ENCODE measurements at regions not wholly inside any gene's neighbourhood (a gene's known extent, or its start where the extent isn't known, plus 50 kb on each side); places are given as distances from the start of the nearest gene placed in this dataset.

GRCh38 chr11:10990637-10991193 is 132.9 kb upstream of the ZBED5 start:
- peak overlapping the region; percentile 10 for H3K27ac Mint-ChIP-seq
- no peaks in the 10 kb centered on the region for H3K9me3 ChIP-seq (ENCODE audit: low read depth)
- H2AFZ ChIP-seq (replicated peaks) = no peak overlapping the region
- H3K4me3 Mint-ChIP-seq = no peak overlapping the region
- no peaks in the 10 kb centered on the region for H3F3A ChIP-seq (ENCODE audit: low read depth)
- DNase-seq (ENCODE audit: low spot score) = no peak
- TF ChIP-seq EZH2phosphoT487 (IDR thresholded peaks at IDR 0.05) = no peak
- no peak for TF ChIP-seq CTCF (IDR thresholded peaks at IDR 0.05)
- no peak for TF ChIP-seq EZH2 (IDR thresholded peaks at IDR 0.05)
- H3K9ac ChIP-seq = no peak overlapping the region
- H3K27ac ChIP-seq = no peak overlapping the region
- no peaks in the 10 kb centered on the region for H3K4me1 Mint-ChIP-seq
- no peak overlapping the region for H3K4me3 ChIP-seq
- no peaks in the 10 kb centered on the region for H3K79me2 ChIP-seq (ENCODE audit: low read depth)
- H3K27me3 ChIP-seq = no peaks in the 10 kb centered on the region
- no peaks in the 10 kb centered on the region for H3K4me1 ChIP-seq
- no peaks in the 10 kb centered on the region for H4K20me1 ChIP-seq (ENCODE audit: low read depth)
- peaks cover 4% of the 10 kb centered on the region for H3K27me3 Mint-ChIP-seq (ENCODE audit: insufficient read depth, low read depth)
- no peaks in the 10 kb centered on the region for H3K36me3 Mint-ChIP-seq
- peaks cover 8% of the 10 kb centered on the region for H3K9me3 Mint-ChIP-seq
- no peak overlapping the region for H3K4me2 ChIP-seq
- H3K36me3 ChIP-seq = no peaks in the 10 kb centered on the region

GRCh38 chr11:10990160-10990559 is 132.3 kb upstream of the ZBED5 start:
- DNase-seq (ENCODE audit: low spot score) = no peak
- H4K20me1 ChIP-seq (ENCODE audit: low read depth) = no peaks in the 10 kb centered on the region
- H3K4me3 ChIP-seq = no peak overlapping the region
- no peaks in the 10 kb centered on the region for H3K79me2 ChIP-seq (ENCODE audit: low read depth)
- H2AFZ ChIP-seq (replicated peaks) = no peak overlapping the region
- Mint-ChIP-seq H3K27ac (no peak overlapping the region), H3K36me3 (no peaks in the 10 kb centered on the region), H3K4me3 (no peak overlapping the region), H3K4me1 (peaks cover under 1% of the 10 kb centered on the region), H3K9me3 (peaks cover 6% of the 10 kb centered on the region), H3K27me3 (ENCODE audit: insufficient read depth, low read depth) (peaks cover 4% of the 10 kb centered on the region)
- no peaks in the 10 kb centered on the region for H3K9me3 ChIP-seq (ENCODE audit: low read depth)
- H3K4me2 ChIP-seq = no peak overlapping the region
- TF ChIP-seq EZH2phosphoT487 (IDR thresholded peaks at IDR 0.05) (no peak), EZH2 (IDR thresholded peaks at IDR 0.05) (no peak), CTCF (IDR thresholded peaks at IDR 0.05) (no peak)
- H3K4me1 ChIP-seq = no peaks in the 10 kb centered on the region
- H3F3A ChIP-seq (ENCODE audit: low read depth) = no peaks in the 10 kb centered on the region
- H3K27me3 ChIP-seq = no peaks in the 10 kb centered on the region
- H3K9ac ChIP-seq = no peak overlapping the region
- H3K27ac ChIP-seq = no peak overlapping the region
- no peaks in the 10 kb centered on the region for H3K36me3 ChIP-seq

- TF ChIP-seq CTCF (IDR thresholded peaks at IDR 0.05) (no peak), EZH2phosphoT487 (IDR thresholded peaks at IDR 0.05) (no peak), EZH2 (IDR thresholded peaks at IDR 0.05) (no peak)
- no peaks in the 10 kb centered on the region for H3K9me3 Mint-ChIP-seq
- no peaks in the 10 kb centered on the region for H3K27me3 ChIP-seq
- H2AFZ ChIP-seq (replicated peaks) = no peak overlapping the region
- no peak overlapping the region for H3K9ac ChIP-seq
- no peak overlapping the region for H3K27ac Mint-ChIP-seq
- no peaks in the 10 kb centered on the region for H3K79me2 ChIP-seq (ENCODE audit: low read depth)
- H3K4me2 ChIP-seq = no peak overlapping the region
- no peaks in the 10 kb centered on the region for H3K9me3 ChIP-seq (ENCODE audit: low read depth)
- no peak overlapping the region for H3K4me3 ChIP-seq
- DNase-seq (ENCODE audit: low spot score) = no peak
- no peaks in the 10 kb centered on the region for H3F3A ChIP-seq (ENCODE audit: low read depth)
- no peaks in the 10 kb centered on the region for H3K36me3 Mint-ChIP-seq
- H3K36me3 ChIP-seq = no peaks in the 10 kb centered on the region
- H3K4me1 Mint-ChIP-seq = peaks cover 3% of the 10 kb centered on the region
- no peak overlapping the region for H3K4me3 Mint-ChIP-seq
- peaks cover 2% of the 10 kb centered on the region for H3K27me3 Mint-ChIP-seq (ENCODE audit: insufficient read depth, low read depth)
- no peak overlapping the region for H3K27ac ChIP-seq
- no peaks in the 10 kb centered on the region for H3K4me1 ChIP-seq
- H4K20me1 ChIP-seq (ENCODE audit: low read depth) = no peaks in the 10 kb centered on the region
Measured at GRCh38 chr11:10986006-10986405, 128.2 kb upstream of the ZBED5 start.
